Hepatocyte (in vitro differentiated cells): ENCODE measurements at regions not wholly inside any gene's neighbourhood (a gene's known extent, or its start where the extent isn't known, plus 50 kb on each side); places are given as distances from the start of the nearest gene placed in this dataset.

Source experiments
- EZH2 ChIP-seq: fragments of 200-600 bp; sonication (generic); IDR thresholded peaks from 2 replicates; pipeline ENCODE4 v1.6.1; 2016; ENCODE audit warnings: antibody characterized with exemption, mild to moderate bottlenecking, borderline replicate concordance
- TF ChIP-seq, protein P1 (sequence below): fragments of 200-600 bp; sonication (generic); IDR thresholded peaks from 2 replicates; pipeline ENCODE4 v1.5.1; 2016; ENCODE audit warnings: antibody characterized with exemption, mild to moderate bottlenecking; ENCODE audit not compliant: poor library complexity

GRCh38 chr10:117601716-117602115, 59.2 kb downstream of the EMX2 start:
- TF ChIP-seq, protein P1, sequence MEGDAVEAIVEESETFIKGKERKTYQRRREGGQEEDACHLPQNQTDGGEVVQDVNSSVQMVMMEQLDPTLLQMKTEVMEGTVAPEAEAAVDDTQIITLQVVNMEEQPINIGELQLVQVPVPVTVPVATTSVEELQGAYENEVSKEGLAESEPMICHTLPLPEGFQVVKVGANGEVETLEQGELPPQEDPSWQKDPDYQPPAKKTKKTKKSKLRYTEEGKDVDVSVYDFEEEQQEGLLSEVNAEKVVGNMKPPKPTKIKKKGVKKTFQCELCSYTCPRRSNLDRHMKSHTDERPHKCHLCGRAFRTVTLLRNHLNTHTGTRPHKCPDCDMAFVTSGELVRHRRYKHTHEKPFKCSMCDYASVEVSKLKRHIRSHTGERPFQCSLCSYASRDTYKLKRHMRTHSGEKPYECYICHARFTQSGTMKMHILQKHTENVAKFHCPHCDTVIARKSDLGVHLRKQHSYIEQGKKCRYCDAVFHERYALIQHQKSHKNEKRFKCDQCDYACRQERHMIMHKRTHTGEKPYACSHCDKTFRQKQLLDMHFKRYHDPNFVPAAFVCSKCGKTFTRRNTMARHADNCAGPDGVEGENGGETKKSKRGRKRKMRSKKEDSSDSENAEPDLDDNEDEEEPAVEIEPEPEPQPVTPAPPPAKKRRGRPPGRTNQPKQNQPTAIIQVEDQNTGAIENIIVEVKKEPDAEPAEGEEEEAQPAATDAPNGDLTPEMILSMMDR, result no peak
- TF ChIP-seq EZH2, result no peak
